Thoracic aorta (tissue), 2 donors: ENCODE measurements at regions not wholly inside any gene's neighbourhood (a gene's known extent, or its start where the extent isn't known, plus 50 kb on each side); places are given as distances from the start of the nearest gene placed in this dataset.
A peak's percentile ranks its signal among the peaks of the same experiment; 100 is the strongest.

ENCODE experiments used
- ATAC-seq: fragments of 150-250 bp; one replicate; pipeline ENCODE4 v1.8.0; 2017; ENCODE audit warnings: low read depth; ENCODE audit not compliant: insufficient number of reproducible peaks, low FRiP score
- DNase-seq: peaks from one replicate; pipeline ENCODE4 v3.0.0-alpha.2; 2020; ENCODE audit warnings: low spot score
- H3K27ac ChIP-seq, 2 donors: fragments of 200-600 bp; sonication (generic); 1 replicate in 1 of 2; 2 replicates in 1 of 2; pipeline ENCODE4 v1.5.1; 2016; ENCODE audit warnings: mild to moderate bottlenecking in 2 of 2, moderate library complexity in 2 of 2
- H3K27me3 ChIP-seq: fragments of 200-600 bp; sonication (generic); replicated peaks from 2 replicates; pipeline ENCODE4 v1.6.0; 2016; ENCODE audit warnings: mild to moderate bottlenecking; ENCODE audit not compliant: insufficient read depth
- H3K36me3 ChIP-seq: fragments of 200-600 bp; sonication (generic); one replicate; pipeline ENCODE4 v1.5.1; 2016
- H3K4me1 ChIP-seq, 2 donors: fragments of 200-600 bp; sonication (generic); 1 replicate in 1 of 2; 2 replicates in 1 of 2; pipeline versions ENCODE4 v1.5.1 to v1.6.0; 2016; ENCODE audit warnings: low read depth in 2 of 2, mild to moderate bottlenecking in 1 of 2; ENCODE audit not compliant: control insufficient read depth in 1 of 2
- H3K4me3 ChIP-seq: fragments of 200-600 bp; sonication (generic); 2 replicates; pipeline ENCODE4 v1.5.1; 2016; ENCODE audit warnings: mild to moderate bottlenecking
- H3K9me3 ChIP-seq: fragments of 200-600 bp; sonication (generic); 2 replicates; pipeline ENCODE4 v1.5.1; 2016
- CTCF ChIP-seq: fragments of 200-600 bp; sonication (generic); IDR thresholded peaks from one replicate; pipeline ENCODE4 v1.5.1; 2019; ENCODE audit warnings: antibody characterized with exemption

GRCh38 chr6:148192310-148192709 lies 150.3 kb upstream of the SASH1 start:
- Histone ChIP-seq H3K4me3 (no peak overlapping the region), H3K9me3 (no peaks in the 10 kb centered on the region), H3K27me3 (no peaks in the 10 kb centered on the region), H3K27ac (peak overlapping the region in 1 of 2 donors; percentile 32), H3K4me1 (peaks cover 0 to 24% of the 10 kb centered on the region in 2 donors), H3K36me3 (no peaks in the 10 kb centered on the region)
- no peak for TF ChIP-seq CTCF
- DNase-seq: no peak
- no peak for ATAC-seq

- H3K4me3 ChIP-seq: no peak overlapping the region
Measured at GRCh38 chr6:148193063-148193680, 149.5 kb upstream of the SASH1 start.

GRCh38 chr6:148195511-148195910 lies 147.1 kb upstream of the SASH1 start:
- no peak for TF ChIP-seq CTCF
- H3K4me3 ChIP-seq: no peak overlapping the region
- no peaks in the 10 kb centered on the region for H3K9me3 ChIP-seq
- no peaks in the 10 kb centered on the region for H3K36me3 ChIP-seq
- peaks cover 0 to 24% of the 10 kb centered on the region in 2 donors for H3K4me1 ChIP-seq
- no peak for DNase-seq
- H3K27me3 ChIP-seq: no peaks in the 10 kb centered on the region
- no peak overlapping the region for H3K27ac ChIP-seq
- no peak for ATAC-seq

More at GRCh38 chr6:148193063-148193680, 149.5 kb upstream of the SASH1 start:
- Histone ChIP-seq H3K4me1 (peaks cover 0 to 24% of the 10 kb centered on the region in 2 donors), H3K36me3 (no peaks in the 10 kb centered on the region), H3K9me3 (no peaks in the 10 kb centered on the region), H3K27me3 (no peaks in the 10 kb centered on the region), H3K27ac (no peak overlapping the region)
- TF ChIP-seq CTCF: no peak
- no peak for ATAC-seq
- no peak for DNase-seq

- TF ChIP-seq CTCF: no peak
Measured at GRCh38 chr6:148199584-148199983, 143.1 kb upstream of the SASH1 start.

GRCh38 chr6:148200293-148200692 lies 142.3 kb upstream of the SASH1 start:
- H3K4me3 ChIP-seq: no peak overlapping the region
- DNase-seq (no peak), ATAC-seq (no peak)
- no peak for TF ChIP-seq CTCF
- H3K36me3 ChIP-seq: no peaks in the 10 kb centered on the region
- no peak overlapping the region for H3K27ac ChIP-seq
- no peaks in the 10 kb centered on the region for H3K27me3 ChIP-seq
- H3K9me3 ChIP-seq: no peaks in the 10 kb centered on the region
- peaks cover 0 to 9% of the 10 kb centered on the region in 2 donors for H3K4me1 ChIP-seq

More at GRCh38 chr6:148199584-148199983, 143.1 kb upstream of the SASH1 start:
- Histone ChIP-seq H3K4me1 (peaks cover 0 to 9% of the 10 kb centered on the region in 2 donors), H3K4me3 (no peak overlapping the region), H3K27me3 (no peaks in the 10 kb centered on the region), H3K36me3 (no peaks in the 10 kb centered on the region), H3K9me3 (no peaks in the 10 kb centered on the region), H3K27ac (no peak overlapping the region)
- ATAC-seq: no peak
- no peak for DNase-seq
